ENCODE measurements at regions not wholly inside any gene's neighbourhood (a gene's known extent, or its start where the extent isn't known, plus 50 kb on each side); places are given as distances from the start of the nearest gene placed in this dataset.

GRCh38 chr4:165788686-165789463 lies 84.2 kb upstream of the TLL1 start (continued):
- no peak for TF ChIP-seq ZC3H4 (CRISPR knock-in tag; IDR thresholded peaks at IDR 0.05; ENCODE audit: borderline replicate concordance)
- TF ChIP-seq FOSL1 (CRISPR knock-in tag; IDR thresholded peaks at IDR 0.05; ENCODE audit: borderline replicate concordance), result no peak
- no peak for TF ChIP-seq AHR (CRISPR knock-in tag; IDR thresholded peaks at IDR 0.05)
- TF ChIP-seq ZNF777 (CRISPR knock-in tag; IDR thresholded peaks at IDR 0.05), result no peak
- TF ChIP-seq KMT2B (CRISPR knock-in tag; IDR thresholded peaks at IDR 0.05), result no peak
- no peak for TF ChIP-seq RNF219 (CRISPR knock-in tag; IDR thresholded peaks at IDR 0.05)
- TF ChIP-seq ZSCAN25 (CRISPR knock-in tag; IDR thresholded peaks at IDR 0.05), result no peak
- TF ChIP-seq ZNF678 (CRISPR knock-in tag; IDR thresholded peaks at IDR 0.05), result no peak
- TF ChIP-seq ZNF576 (CRISPR knock-in tag; IDR thresholded peaks at IDR 0.05), result no peak
- TF ChIP-seq ZUFSP (CRISPR knock-in tag; IDR thresholded peaks at IDR 0.05; ENCODE audit: borderline replicate concordance), result no peak
- TF ChIP-seq NCOA5 (CRISPR knock-in tag; IDR thresholded peaks at IDR 0.05), result no peak
- TF ChIP-seq ARID4A (CRISPR knock-in tag; IDR thresholded peaks at IDR 0.05; ENCODE audit: borderline replicate concordance), result no peak
- no peak for TF ChIP-seq GTF3A (CRISPR knock-in tag; conservative IDR thresholded peaks at IDR 0.05)
- TF ChIP-seq PRDM15 (CRISPR knock-in tag; IDR thresholded peaks at IDR 0.05), result no peak
